ENCODE measurements at regions not wholly inside any gene's neighbourhood (a gene's known extent, or its start where the extent isn't known, plus 50 kb on each side); places are given as distances from the start of the nearest gene placed in this dataset.
A peak's percentile ranks its signal among the peaks of the same experiment; 100 is the strongest.

- DNase-seq (ENCODE audit: low spot score) = no peak
Measured at GRCh38 chr12:89920866-89921265, 212.2 kb upstream of the ATP2B1 start.

DNA sequence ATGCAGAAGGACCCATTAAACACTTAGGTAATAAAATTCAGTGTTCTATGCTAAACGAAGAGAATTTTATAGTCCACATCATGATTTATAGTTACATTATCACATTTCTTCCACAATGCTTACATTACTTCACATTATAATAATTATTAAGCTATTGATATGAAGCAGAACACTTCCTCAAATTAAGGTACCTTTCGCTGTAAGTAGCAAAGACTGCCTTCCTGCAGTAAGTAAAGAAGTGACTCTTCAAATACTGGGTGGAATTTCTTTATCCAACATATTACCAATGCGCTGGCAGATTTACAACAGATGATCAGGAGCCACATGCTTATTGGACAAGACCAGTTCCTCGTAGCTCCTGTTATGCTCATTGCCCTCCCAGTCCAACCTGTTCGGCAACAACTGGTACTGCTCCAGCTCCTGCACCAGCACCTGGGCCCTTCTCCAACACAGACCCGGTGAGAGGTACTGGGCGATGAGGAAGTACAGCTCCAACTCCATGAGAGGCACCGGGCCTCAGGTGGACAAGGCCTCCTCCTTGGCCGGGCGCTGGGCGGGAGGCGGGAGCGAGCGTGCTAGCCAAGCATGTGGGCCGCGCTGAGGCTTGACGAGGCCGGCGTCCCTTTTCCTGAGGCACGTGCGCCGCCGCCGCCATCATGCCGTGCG lies 210.7 kb upstream of the ATP2B1 start:
- DNase-seq (ENCODE audit: low spot score) = no peak

- peak; percentile 35 for DNase-seq (ENCODE audit: low spot score)
Measured at GRCh38 chr12:89918172-89918846, 209.7 kb upstream of the ATP2B1 start.

- no peak for DNase-seq (ENCODE audit: low spot score)
Measured at GRCh38 chr12:89909753-89910152, 201.1 kb upstream of the ATP2B1 start.

DNA sequence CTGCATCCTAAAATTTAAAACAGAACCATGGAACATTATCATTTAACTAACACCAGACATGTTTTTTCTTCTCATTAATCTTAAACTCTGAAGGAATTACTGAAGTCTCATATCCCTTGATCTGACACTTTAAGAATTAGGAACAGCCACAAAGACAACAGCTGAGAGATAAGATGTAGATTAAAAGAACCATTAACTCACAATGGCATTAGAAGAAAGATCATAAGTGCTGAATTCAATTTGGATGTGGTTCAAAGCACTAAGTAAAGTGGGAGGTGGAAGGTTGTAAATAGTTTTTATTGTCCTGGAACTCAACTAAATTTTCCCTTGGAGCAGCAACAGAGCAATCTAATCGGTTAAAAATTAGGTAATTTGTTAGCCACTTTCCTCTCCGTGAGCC lies 199.0 kb upstream of the ATP2B1 start:
- DNase-seq (ENCODE audit: low spot score) = no peak

- no peak for DNase-seq (ENCODE audit: low spot score)
Measured at GRCh38 chr12:89906824-89907223, 198.2 kb upstream of the ATP2B1 start.

DNA sequence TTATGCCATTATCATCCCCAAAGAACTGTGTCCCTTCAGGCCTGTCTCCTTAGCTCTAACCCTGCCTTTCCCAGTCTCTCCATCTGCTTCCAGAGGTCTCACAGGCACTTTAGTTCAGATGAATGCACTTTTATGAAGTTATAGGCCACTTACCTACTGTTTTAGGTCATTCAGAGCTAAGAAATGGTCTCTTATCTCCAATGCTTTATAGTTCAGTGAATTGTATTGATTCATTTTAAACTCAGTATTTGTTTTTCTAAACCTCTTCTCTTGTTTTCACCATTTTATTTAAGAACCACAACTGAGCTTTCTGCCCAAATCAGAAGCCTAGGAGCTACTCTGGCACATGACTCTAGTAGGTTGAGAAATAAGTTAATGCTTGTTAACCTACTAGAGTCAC lies 197.5 kb upstream of the ATP2B1 start:
- no peak for DNase-seq (ENCODE audit: low spot score)

GRCh38 chr12:89901906-89902642 lies 193.4 kb upstream of the ATP2B1 start:
- DNase-seq (ENCODE audit: low spot score) = no peak

GRCh38 chr12:89901319-89901718 lies 192.7 kb upstream of the ATP2B1 start:
- DNase-seq (ENCODE audit: low spot score) = no peak

DNA sequence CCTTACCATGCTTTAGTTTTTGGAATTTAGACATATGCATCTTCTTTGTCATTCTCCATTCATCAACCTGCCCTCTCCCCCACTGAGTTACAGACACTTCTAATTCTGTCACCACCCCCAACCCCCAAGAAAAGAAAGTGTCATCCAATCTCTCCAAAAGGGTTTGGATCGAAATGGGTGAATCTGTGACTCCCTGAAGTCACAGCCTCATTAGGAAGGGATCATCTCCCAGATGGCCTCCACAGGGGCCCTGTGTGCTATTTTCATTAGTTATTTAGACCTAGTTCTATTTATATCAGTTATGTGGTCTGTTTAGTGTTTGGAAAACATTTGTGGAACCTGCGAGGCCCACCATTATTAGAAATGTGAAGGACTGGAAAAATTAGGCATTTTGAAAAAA lies 191.0 kb upstream of the ATP2B1 start:
- no peak for DNase-seq (ENCODE audit: low spot score)

GRCh38 chr12:89895591-89895990 lies 187.0 kb upstream of the ATP2B1 start:
- no peak for DNase-seq (ENCODE audit: low spot score)

DNA sequence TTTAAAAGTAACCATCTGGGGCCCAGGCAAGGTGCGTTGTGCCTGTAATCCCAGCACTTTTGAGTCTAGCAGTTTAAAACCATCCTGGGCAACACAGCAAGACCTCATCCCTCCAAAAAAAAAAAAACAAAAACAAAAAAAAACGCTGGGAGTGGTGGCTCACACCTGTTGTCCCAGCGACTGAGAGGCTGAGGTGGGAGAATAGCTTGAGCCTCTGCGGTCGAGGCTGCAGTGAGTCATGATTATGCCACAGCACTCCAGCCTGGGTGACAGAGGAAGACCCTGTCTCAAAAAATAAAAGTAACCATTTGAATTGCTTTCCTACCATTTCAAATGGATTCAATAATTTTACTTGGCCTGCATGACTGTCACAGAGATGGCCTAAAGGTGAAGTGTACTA lies 186.5 kb upstream of the ATP2B1 start:
- no peak for DNase-seq (ENCODE audit: low spot score)

DNA sequence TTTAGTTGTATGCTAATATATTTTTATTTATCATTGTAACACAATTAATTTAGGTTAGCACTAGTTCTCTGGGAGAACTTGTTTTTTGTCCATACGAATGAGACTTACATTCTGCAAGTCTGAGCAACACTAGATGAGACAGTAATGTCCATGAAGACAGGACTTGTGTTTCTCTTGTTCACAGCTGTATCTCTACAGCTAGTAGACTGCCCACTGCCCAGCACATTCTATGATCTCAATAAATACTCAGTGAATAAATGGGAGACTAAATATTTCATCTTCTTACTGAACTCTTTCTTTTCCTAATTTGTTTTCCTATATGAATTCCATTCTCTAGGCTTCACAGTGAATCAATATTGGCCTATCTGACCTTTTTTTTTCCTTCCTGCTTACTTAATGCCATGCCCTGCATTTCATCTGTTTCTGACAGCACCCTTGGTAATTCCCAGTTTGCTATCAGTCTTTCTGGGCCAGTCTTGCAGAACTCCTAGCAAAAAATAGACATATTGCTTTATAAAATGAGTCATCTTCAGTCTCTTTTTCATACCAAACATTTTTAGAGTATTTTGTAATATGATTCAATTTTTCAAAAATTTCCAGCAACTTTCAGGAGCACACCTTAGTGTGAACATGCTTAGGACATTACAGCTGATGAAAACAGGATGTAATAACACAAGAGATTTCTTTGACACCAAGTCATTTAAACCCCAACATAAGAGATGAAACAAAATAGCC lies 185.5 kb upstream of the ATP2B1 start:
- DNase-seq (ENCODE audit: low spot score) = no peak

- no peak for DNase-seq (ENCODE audit: low spot score)
Measured at GRCh38 chr12:89892436-89892835, 183.8 kb upstream of the ATP2B1 start.

DNA sequence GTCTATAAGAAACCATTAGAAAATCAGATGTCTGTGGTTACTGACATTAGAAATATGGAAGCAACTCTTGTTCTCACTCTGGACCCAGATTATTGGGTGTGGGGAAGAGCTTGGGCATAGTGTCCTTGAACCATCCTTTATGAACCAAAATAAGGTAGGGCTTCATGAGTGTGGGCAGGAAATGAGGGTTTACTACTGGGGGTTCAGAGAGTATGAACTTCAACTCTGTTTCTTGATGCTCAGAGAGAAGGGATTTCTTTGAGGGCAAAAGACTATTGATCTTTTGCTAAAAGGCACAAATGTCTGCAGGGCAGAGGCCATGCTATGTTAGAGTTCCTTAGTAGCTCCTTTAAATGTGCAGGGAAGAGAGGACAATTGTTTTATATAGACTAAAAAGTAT lies 183.3 kb upstream of the ATP2B1 start:
- DNase-seq (ENCODE audit: low spot score) = no peak

DNA sequence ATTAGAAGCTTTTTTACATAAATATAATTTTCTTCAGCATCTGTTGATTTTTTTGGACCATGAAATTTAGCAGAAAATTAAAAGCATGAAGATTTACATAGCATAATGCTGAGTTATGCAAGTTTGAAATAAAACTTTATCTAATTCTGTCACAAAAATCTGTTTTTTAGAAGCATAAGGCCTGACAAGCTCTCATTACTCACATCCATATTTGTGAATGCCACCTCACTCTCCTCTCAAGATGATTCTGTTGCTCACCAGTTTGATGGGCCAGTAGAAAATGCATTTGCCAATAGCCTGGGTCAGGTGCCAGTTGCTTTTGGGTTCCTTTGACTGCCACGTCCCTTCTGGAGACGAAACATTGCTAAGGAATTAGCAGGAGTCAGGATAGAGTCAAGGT lies 181.5 kb upstream of the ATP2B1 start:
- DNase-seq (ENCODE audit: low spot score) = no peak

GRCh38 chr12:89889062-89889461 lies 180.4 kb upstream of the ATP2B1 start:
- DNase-seq (ENCODE audit: low spot score) = no peak

DNA sequence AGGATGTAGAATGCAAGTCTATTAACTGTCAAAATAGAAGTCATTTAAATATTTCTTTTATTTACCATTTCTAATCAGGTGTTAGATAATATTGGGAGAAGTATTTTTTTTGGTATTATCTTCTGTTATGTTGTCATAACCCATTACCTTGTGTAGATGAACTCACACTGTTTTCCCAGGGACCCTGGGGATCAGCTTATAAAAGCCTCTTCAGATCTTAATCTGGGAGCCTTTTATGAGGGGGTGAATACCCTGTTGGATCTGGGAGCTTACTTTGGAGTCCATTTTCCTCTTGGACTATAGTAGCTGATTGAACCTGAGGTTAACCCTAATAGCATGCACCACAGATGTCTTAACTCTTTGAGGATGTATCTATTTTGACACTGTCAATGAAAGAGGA lies 176.3 kb upstream of the ATP2B1 start:
- no peak for DNase-seq (ENCODE audit: low spot score)

DNA sequence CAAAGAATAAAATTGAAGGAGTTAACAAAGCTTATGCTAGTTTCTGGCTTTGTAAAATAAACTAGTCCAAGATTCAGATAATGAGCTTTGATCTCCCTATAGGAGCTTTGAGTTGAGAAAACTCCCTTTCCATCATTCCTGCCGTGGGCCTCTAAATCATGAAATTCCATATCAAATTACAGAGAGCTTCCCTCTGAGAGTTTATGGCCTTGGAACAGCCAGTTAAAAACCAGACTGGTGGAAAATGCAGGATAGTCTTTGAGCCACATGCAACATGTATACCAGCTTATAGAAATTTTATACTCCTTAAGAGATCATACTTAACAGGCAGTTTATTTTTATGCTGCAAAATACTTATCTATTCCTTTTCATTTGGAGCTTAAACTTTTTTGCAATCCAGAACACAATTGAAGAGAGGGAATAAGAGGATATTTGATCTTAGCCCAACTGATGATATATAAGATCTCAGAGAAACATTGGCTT lies 175.8 kb upstream of the ATP2B1 start:
- DNase-seq (ENCODE audit: low spot score) = no peak

DNA sequence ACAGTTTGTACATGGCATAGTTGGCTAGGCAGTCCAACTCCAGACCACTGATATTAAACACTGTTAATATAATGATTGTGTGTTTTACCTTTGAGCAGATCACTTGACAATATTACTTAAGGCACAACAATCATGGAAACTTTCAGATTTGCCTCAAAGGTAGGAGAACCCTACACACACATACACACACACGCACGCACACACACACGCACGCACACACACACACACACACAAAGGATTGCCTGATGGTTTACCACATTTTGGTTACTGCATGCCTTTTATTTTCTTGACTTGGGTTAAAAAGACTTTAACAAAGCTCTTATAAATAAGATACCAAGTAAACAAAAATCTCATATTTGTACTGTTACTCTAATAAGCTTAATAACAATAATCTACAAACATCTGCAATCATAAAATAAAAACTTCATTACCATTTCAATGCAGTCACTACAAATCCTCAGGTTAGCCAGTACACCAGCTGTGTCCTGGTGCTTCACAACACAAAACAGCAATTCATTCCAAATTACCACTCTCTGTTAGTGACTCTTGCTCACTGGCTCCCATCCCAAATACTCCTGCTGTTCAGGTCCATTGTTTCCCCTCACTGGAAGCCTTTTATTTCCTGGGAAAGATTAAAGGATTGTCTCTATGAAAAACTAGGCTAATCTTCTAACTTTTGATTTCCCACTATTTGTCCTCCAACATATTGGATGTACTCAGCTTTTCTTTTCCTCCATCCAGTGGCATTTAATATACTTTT lies 175.2 kb upstream of the ATP2B1 start:
- no peak for DNase-seq (ENCODE audit: low spot score)

GRCh38 chr12:89882792-89883191 lies 174.2 kb upstream of the ATP2B1 start:
- DNase-seq (ENCODE audit: low spot score) = no peak

DNA sequence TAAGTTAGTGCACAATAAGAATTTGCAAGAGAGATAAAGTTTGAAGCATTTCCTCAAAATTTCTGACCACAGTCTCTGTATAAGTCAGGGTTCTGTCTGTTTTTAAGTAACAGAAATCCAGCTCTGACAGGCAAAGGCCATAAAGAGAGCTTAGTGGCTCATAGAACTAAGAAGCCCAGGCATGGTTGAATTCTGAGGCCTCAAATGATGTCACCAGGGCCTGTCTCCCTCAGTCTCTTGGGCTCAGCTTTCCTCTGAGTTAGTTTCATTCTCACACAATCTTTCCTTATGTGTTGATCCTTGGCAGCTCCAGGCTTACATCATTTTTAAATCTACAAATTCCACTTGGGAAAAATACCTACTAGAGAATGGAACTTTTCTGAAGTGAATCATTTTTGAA lies 173.4 kb upstream of the ATP2B1 start:
- no peak for DNase-seq (ENCODE audit: low spot score)

All from HuH-7 (cell line).